ENCODE measurements at regions not wholly inside any gene's neighbourhood (a gene's known extent, or its start where the extent isn't known, plus 50 kb on each side); places are given as distances from the start of the nearest gene placed in this dataset.

DNA sequence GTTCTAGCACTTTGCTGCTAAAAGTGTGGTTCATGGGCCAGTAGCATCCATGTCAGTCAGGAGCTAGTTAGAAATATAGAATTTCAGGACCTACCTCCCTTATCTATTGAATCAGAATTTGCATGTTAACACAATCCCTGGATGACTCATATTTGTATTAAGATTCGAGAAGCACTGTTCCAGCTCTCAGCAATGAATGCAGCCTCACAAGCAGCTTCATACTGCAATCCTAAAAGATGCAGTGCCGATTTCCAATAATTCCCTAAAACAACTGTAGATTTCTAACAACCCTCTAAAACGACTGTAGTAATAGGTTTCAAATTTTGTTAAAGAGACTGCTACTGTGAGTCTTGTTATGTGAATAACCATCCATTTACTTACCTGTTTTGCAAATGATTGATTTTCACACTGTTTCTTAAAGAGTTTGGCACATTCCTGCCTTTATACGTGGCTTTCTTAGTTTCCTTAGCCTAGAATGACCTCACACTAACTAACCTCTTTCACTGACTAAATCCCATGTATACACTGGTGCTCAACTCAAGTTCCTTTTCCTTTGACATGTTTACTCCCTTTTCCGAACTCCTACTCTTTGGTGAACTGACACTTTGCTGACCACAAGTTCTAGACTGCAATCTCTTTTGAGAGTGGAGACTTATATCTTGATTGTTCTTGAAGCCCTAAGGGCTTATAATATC, 511.8 kb downstream of the METTL15 start:
- no peaks in the 10 kb centered on the region for H3K9me3 ChIP-seq (ENCODE audit: control insufficient read depth in 5 of 5, low read length in 5 of 5)
- no peaks in the 10 kb centered on the region for H3K36me3 ChIP-seq (ENCODE audit: control insufficient read depth in 5 of 5, insufficient read depth in 5 of 5, low read length in 5 of 5)
- H3K27ac ChIP-seq (ENCODE audit: low read depth, low read length), result no peak overlapping the region
- no peak overlapping the region for H3K9ac ChIP-seq (ENCODE audit: low read length in 5 of 5)
- H3K4me1 ChIP-seq (ENCODE audit: control insufficient read depth in 5 of 5, insufficient read depth in 5 of 5, low read length in 5 of 5), result peaks cover 0 to 5% (median 3%) of the 10 kb centered on the region in 5 donors
- H3K27me3 ChIP-seq (ENCODE audit: control insufficient read depth in 5 of 5, insufficient read depth in 4 of 5, low read length in 5 of 5), result no peaks in the 10 kb centered on the region
- H3K4me3 ChIP-seq (ENCODE audit: low read depth in 1 of 5, low read length in 5 of 5), result no peak overlapping the region

GRCh38 chr11:28618416-28618815, 510.2 kb downstream of the METTL15 start:
- no peak overlapping the region for H3K27ac ChIP-seq (ENCODE audit: low read depth, low read length)
- no peaks in the 10 kb centered on the region for H3K36me3 ChIP-seq (ENCODE audit: control insufficient read depth in 5 of 5, insufficient read depth in 5 of 5, low read length in 5 of 5)
- no peak overlapping the region for H3K9ac ChIP-seq (ENCODE audit: low read length in 5 of 5)
- H3K9me3 ChIP-seq (ENCODE audit: control insufficient read depth in 5 of 5, low read length in 5 of 5), result no peaks in the 10 kb centered on the region
- H3K4me3 ChIP-seq (ENCODE audit: low read depth in 1 of 5, low read length in 5 of 5), result no peak overlapping the region
- H3K4me1 ChIP-seq (ENCODE audit: control insufficient read depth in 5 of 5, insufficient read depth in 5 of 5, low read length in 5 of 5), result peaks cover 0 to 5% (median 3%) of the 10 kb centered on the region in 5 donors
- no peaks in the 10 kb centered on the region for H3K27me3 ChIP-seq (ENCODE audit: control insufficient read depth in 5 of 5, insufficient read depth in 4 of 5, low read length in 5 of 5)

DNA sequence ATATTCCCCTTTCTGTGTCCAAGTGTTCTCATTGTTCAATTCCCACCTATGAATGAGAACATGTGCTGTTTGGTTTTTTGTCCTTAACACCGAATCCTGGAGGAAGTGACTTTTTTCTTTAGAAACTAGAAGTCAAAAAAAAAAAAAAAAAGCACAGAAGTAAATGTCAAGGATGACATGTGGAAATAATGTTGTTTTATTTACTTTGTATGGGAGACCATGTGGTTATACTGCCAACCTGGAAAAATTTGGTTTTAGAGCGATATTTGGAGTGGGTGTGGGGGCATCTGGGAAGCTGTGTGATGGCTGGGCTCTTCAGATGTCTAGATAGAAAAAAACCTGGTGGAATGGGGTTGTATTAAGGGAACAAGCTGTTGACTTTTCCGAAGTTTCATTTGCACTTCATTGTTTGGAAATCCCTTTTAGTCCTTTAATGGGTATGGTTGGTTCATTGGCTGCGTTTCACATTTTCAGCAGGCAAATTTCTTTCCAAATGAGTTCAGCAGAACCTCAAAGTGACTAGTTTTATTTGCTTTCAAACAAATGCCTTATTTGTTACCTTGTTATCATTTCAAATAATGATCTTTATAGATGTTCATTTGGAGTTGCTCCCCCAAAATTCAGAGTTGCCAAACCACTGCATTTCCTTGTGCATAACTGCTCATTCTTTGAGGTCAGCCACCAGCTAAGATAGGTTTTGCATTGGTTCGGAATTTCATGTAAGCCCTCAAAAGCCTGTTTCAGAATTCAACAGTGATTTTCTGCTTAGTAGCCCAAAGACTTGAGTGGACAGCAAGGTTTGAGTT, 508.2 kb downstream of the METTL15 start:
- H3K36me3 ChIP-seq (ENCODE audit: control insufficient read depth in 5 of 5, insufficient read depth in 5 of 5, low read length in 5 of 5), result no peaks in the 10 kb centered on the region
- no peak overlapping the region for H3K9ac ChIP-seq (ENCODE audit: low read length in 5 of 5)
- no peaks in the 10 kb centered on the region for H3K4me1 ChIP-seq (ENCODE audit: control insufficient read depth in 5 of 5, insufficient read depth in 5 of 5, low read length in 5 of 5)
- H3K27me3 ChIP-seq (ENCODE audit: control insufficient read depth in 5 of 5, insufficient read depth in 4 of 5, low read length in 5 of 5), result no peaks in the 10 kb centered on the region
- H3K9me3 ChIP-seq (ENCODE audit: control insufficient read depth in 5 of 5, low read length in 5 of 5), result no peaks in the 10 kb centered on the region
- H3K27ac ChIP-seq (ENCODE audit: low read depth, low read length), result no peak overlapping the region
- H3K4me3 ChIP-seq (ENCODE audit: low read depth in 1 of 5, low read length in 5 of 5), result no peak overlapping the region

DNA sequence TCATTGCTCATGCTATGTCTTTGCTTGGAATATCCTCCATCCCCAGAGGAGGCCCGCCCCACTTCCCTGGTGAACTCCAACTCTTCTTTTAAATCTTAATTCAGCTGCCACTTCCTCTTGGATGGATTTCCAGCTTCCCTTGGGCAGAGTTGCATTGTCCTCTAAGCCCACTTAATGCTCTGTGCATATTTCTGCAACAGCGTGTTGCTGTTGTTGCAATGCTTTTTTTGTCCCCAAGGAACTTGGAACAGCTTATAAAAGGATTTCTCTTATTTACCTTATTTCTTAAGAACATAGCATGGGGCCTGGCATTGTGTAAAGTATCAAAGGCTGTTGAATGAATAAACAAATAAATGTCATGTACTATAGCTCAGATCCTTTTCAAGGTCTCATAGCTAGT, 507.4 kb downstream of the METTL15 start:
- H3K4me3 ChIP-seq (ENCODE audit: low read depth in 1 of 5, low read length in 5 of 5), result no peak overlapping the region
- H3K9ac ChIP-seq (ENCODE audit: low read length in 5 of 5), result no peak overlapping the region
- H3K4me1 ChIP-seq (ENCODE audit: control insufficient read depth in 5 of 5, insufficient read depth in 5 of 5, low read length in 5 of 5), result no peaks in the 10 kb centered on the region
- H3K27ac ChIP-seq (ENCODE audit: low read depth, low read length), result no peak overlapping the region
- no peaks in the 10 kb centered on the region for H3K36me3 ChIP-seq (ENCODE audit: control insufficient read depth in 5 of 5, insufficient read depth in 5 of 5, low read length in 5 of 5)
- H3K27me3 ChIP-seq (ENCODE audit: control insufficient read depth in 5 of 5, insufficient read depth in 4 of 5, low read length in 5 of 5), result no peaks in the 10 kb centered on the region
- no peaks in the 10 kb centered on the region for H3K9me3 ChIP-seq (ENCODE audit: control insufficient read depth in 5 of 5, low read length in 5 of 5)

DNA sequence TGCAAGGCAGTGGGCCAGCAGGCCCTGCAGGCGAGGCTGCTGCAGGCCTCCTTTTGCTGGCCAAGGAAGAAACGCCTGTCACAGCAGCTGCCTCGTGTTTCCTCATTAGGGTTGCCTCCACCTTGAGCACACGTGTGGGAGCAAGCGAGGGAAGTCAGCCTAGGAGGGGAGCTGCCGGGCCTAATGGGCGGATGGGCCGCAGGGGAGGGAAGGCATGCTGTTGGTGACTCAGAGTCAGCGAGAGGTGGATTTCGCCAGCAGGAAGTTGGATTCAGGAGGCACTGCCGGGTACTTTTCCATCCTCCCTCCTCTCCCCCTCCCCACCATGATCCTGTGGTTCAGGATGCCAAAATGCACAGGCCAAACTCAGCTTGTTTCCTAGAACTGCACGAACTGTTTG, 498.7 kb downstream of the METTL15 start:
- Histone ChIP-seq H3K9me3 (ENCODE audit: control insufficient read depth in 5 of 5, low read length in 5 of 5) (no peaks in the 10 kb centered on the region), H3K4me1 (ENCODE audit: control insufficient read depth in 5 of 5, insufficient read depth in 5 of 5, low read length in 5 of 5) (no peaks in the 10 kb centered on the region), H3K4me3 (ENCODE audit: low read depth in 1 of 5, low read length in 5 of 5) (no peak overlapping the region), H3K27ac (ENCODE audit: low read depth, low read length) (no peak overlapping the region), H3K9ac (ENCODE audit: low read length in 5 of 5) (no peak overlapping the region), H3K27me3 (ENCODE audit: control insufficient read depth in 5 of 5, insufficient read depth in 4 of 5, low read length in 5 of 5) (no peaks in the 10 kb centered on the region), H3K36me3 (ENCODE audit: control insufficient read depth in 5 of 5, insufficient read depth in 5 of 5, low read length in 5 of 5) (no peaks in the 10 kb centered on the region)

DNA sequence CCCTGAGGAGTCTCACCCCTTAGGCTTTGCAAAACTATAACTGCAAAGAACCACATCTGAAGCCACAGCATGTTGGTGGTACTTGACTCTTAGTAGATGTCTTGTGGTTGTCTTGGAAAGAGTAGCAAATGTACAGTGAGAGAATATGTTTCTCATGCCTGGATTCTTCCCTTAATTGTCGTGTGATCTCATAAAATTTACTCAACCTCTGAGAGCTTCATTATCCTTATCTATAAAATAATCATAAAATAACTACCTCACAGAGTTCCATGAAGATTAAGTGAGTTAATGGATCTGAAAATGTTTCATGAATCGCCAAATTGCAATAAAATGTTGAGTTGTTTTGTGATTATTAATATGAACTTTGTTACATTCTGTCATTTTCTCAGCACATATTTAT, 491.5 kb downstream of the METTL15 start:
- H3K27ac ChIP-seq (ENCODE audit: low read depth, low read length), result no peak overlapping the region
- H3K9me3 ChIP-seq (ENCODE audit: control insufficient read depth in 5 of 5, low read length in 5 of 5), result no peaks in the 10 kb centered on the region
- no peak overlapping the region for H3K4me3 ChIP-seq (ENCODE audit: low read depth in 1 of 5, low read length in 5 of 5)
- H3K9ac ChIP-seq (ENCODE audit: low read length in 5 of 5), result no peak overlapping the region
- H3K36me3 ChIP-seq (ENCODE audit: control insufficient read depth in 5 of 5, insufficient read depth in 5 of 5, low read length in 5 of 5), result no peaks in the 10 kb centered on the region
- no peaks in the 10 kb centered on the region for H3K4me1 ChIP-seq (ENCODE audit: control insufficient read depth in 5 of 5, insufficient read depth in 5 of 5, low read length in 5 of 5)
- no peaks in the 10 kb centered on the region for H3K27me3 ChIP-seq (ENCODE audit: control insufficient read depth in 5 of 5, insufficient read depth in 4 of 5, low read length in 5 of 5)

GRCh38 chr11:28598531-28598930, 490.3 kb downstream of the METTL15 start:
- Histone ChIP-seq H3K4me3 (ENCODE audit: low read depth in 1 of 5, low read length in 5 of 5) (no peak overlapping the region), H3K4me1 (ENCODE audit: control insufficient read depth in 5 of 5, insufficient read depth in 5 of 5, low read length in 5 of 5) (no peaks in the 10 kb centered on the region)

DNA sequence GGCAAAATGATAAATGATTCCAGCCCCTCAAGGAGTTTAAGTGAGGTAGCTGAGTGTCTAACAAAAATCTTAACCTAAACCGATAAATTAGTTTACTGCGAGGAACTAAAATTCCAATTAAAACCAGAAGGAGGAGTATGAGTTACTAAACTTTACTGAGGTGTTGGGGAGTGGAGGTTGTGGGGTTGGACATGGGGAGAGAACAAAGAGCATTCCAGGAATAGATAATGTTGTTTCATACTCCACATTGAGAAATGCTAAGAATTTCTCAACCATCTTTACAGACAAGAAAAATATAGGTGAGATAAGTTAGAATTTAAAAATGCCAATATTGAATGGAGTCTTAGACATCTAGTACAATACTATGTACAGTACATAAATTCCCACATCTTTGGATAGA, 488.6 kb downstream of the METTL15 start:
- Histone ChIP-seq H3K9ac (ENCODE audit: low read length in 5 of 5) (no peak overlapping the region), H3K36me3 (ENCODE audit: control insufficient read depth in 5 of 5, insufficient read depth in 5 of 5, low read length in 5 of 5) (no peaks in the 10 kb centered on the region), H3K9me3 (ENCODE audit: control insufficient read depth in 5 of 5, low read length in 5 of 5) (peaks cover 0 to 3% (median 0%) of the 10 kb centered on the region in 5 donors), H3K27me3 (ENCODE audit: control insufficient read depth in 5 of 5, insufficient read depth in 4 of 5, low read length in 5 of 5) (no peaks in the 10 kb centered on the region), H3K27ac (ENCODE audit: low read depth, low read length) (no peak overlapping the region), H3K4me1 (ENCODE audit: control insufficient read depth in 5 of 5, insufficient read depth in 5 of 5, low read length in 5 of 5) (no peaks in the 10 kb centered on the region), H3K4me3 (ENCODE audit: low read depth in 1 of 5, low read length in 5 of 5) (no peak overlapping the region)

More at GRCh38 chr11:28598531-28598930, 490.3 kb downstream of the METTL15 start:
- Histone ChIP-seq H3K27me3 (ENCODE audit: control insufficient read depth in 5 of 5, insufficient read depth in 4 of 5, low read length in 5 of 5) (no peaks in the 10 kb centered on the region), H3K36me3 (ENCODE audit: control insufficient read depth in 5 of 5, insufficient read depth in 5 of 5, low read length in 5 of 5) (no peaks in the 10 kb centered on the region), H3K9ac (ENCODE audit: low read length in 5 of 5) (no peak overlapping the region), H3K9me3 (ENCODE audit: control insufficient read depth in 5 of 5, low read length in 5 of 5) (peaks cover 0 to 3% (median 0%) of the 10 kb centered on the region in 5 donors), H3K27ac (ENCODE audit: low read depth, low read length) (no peak overlapping the region)

- H3K27ac ChIP-seq (ENCODE audit: low read depth, low read length), result no peak overlapping the region
- H3K27me3 ChIP-seq (ENCODE audit: control insufficient read depth in 5 of 5, insufficient read depth in 4 of 5, low read length in 5 of 5), result no peaks in the 10 kb centered on the region
- H3K4me1 ChIP-seq (ENCODE audit: control insufficient read depth in 5 of 5, insufficient read depth in 5 of 5, low read length in 5 of 5), result no peaks in the 10 kb centered on the region
- H3K4me3 ChIP-seq (ENCODE audit: low read depth in 1 of 5, low read length in 5 of 5), result no peak overlapping the region
- H3K9me3 ChIP-seq (ENCODE audit: control insufficient read depth in 5 of 5, low read length in 5 of 5), result peaks cover 0 to 3% (median 0%) of the 10 kb centered on the region in 5 donors
- H3K9ac ChIP-seq (ENCODE audit: low read length in 5 of 5), result no peak overlapping the region
- no peaks in the 10 kb centered on the region for H3K36me3 ChIP-seq (ENCODE audit: control insufficient read depth in 5 of 5, insufficient read depth in 5 of 5, low read length in 5 of 5)
Observed at GRCh38 chr11:28592141-28592540, 484.0 kb downstream of the METTL15 start.

DNA sequence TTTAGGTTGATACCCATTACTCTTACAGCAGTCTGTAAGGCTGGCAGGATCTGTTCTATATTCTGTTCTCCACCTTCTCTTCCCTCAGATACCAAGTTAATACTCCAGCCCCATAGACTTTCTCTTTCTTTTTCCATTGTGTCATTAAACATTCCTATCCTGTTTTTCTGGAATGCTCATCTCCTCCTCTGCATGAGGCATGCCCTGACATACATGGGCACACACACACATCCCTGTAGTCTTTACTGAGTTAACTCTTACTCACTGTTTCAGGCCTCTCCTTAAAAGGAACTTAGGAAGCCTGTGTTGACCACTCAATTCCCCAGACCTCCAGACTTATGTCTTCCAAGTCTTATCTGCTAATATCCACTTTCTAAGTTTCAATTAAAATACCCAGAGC, 476.8 kb downstream of the METTL15 start:
- Histone ChIP-seq H3K9me3 (ENCODE audit: control insufficient read depth in 5 of 5, low read length in 5 of 5) (no peaks in the 10 kb centered on the region), H3K9ac (ENCODE audit: low read length in 5 of 5) (no peak overlapping the region), H3K27ac (ENCODE audit: low read depth, low read length) (no peak overlapping the region), H3K27me3 (ENCODE audit: control insufficient read depth in 5 of 5, insufficient read depth in 4 of 5, low read length in 5 of 5) (no peaks in the 10 kb centered on the region), H3K4me1 (ENCODE audit: control insufficient read depth in 5 of 5, insufficient read depth in 5 of 5, low read length in 5 of 5) (no peaks in the 10 kb centered on the region), H3K4me3 (ENCODE audit: low read depth in 1 of 5, low read length in 5 of 5) (no peak overlapping the region), H3K36me3 (ENCODE audit: control insufficient read depth in 5 of 5, insufficient read depth in 5 of 5, low read length in 5 of 5) (no peaks in the 10 kb centered on the region)

All from subcutaneous abdominal adipose tissue (tissue), 5 donors.